ENCODE measurements at regions not wholly inside any gene's neighbourhood (a gene's known extent, or its start where the extent isn't known, plus 50 kb on each side); places are given as distances from the start of the nearest gene placed in this dataset.
A peak's percentile ranks its signal among the peaks of the same experiment; 100 is the strongest.

- no peaks in the 10 kb centered on the region for H3K36me3 ChIP-seq
- peaks cover 0 to 23% (median 7%) of the 10 kb centered on the region in 11 donors for H3K9me3 ChIP-seq
- H3K27me3 ChIP-seq, result peaks cover 0 to 11% (median 0%) of the 10 kb centered on the region in 7 donors
- H3K27ac ChIP-seq, result no peak overlapping the region
- no peak for TF ChIP-seq CTCF (IDR thresholded peaks at IDR 0.05)
- intact Hi-C loops (cut with DNase I), result no loop called here
- WGBS, 2 donors, result 66 to 69% methylated on average over 3 of the region's 3 CpGs
- ATAC-seq (no peak), DNase-seq (no peak)
- H3K4me3 ChIP-seq, result no peak overlapping the region
- H3K4me1 ChIP-seq, result no peaks in the 10 kb centered on the region
Observed at GRCh38 chr7:104264285-104264684, 56.5 kb upstream of the ORC5 start.

- DNase-seq (no peak), ATAC-seq (no peak)
- no peaks in the 10 kb centered on the region for H3K36me3 ChIP-seq
- H3K4me1 ChIP-seq, result no peaks in the 10 kb centered on the region
- no peak overlapping the region for H3K27ac ChIP-seq
- intact Hi-C loops (cut with DNase I), result no loop called here
- peak in 7 of 9 donors; percentile 27 to 56 (median 39) for TF ChIP-seq CTCF (IDR thresholded peaks at IDR 0.05)
- peaks cover 0 to 21% (median 7%) of the 10 kb centered on the region in 11 donors for H3K9me3 ChIP-seq
- WGBS, 2 donors, result 54 to 59% methylated on average over 3 of the region's 3 CpGs
- peaks cover 0 to 14% (median 0%) of the 10 kb centered on the region in 7 donors for H3K27me3 ChIP-seq
- no peak overlapping the region for H3K4me3 ChIP-seq
Observed at GRCh38 chr7:104267701-104268368, 60.0 kb upstream of the ORC5 start.

GRCh38 chr7:104271948-104272347 lies 56.5 kb upstream of the LHFPL3 start:
- no peak overlapping the region for H3K4me3 ChIP-seq
- 56 to 59% methylated on average over 2 of the region's 2 CpGs for WGBS, 2 donors
- H3K27ac ChIP-seq, result no peak overlapping the region
- ATAC-seq (no peak), DNase-seq (no peak)
- no peak for TF ChIP-seq CTCF (IDR thresholded peaks at IDR 0.05)
- intact Hi-C loops (cut with DNase I), result loop anchor here in 4 of 10 donors (2.0 to 10.0 kb wide), 4 partner anchors 263 to 645 kb away; no protein-coding TSS in a partner anchor
- H3K27me3 ChIP-seq, result peaks cover 0 to 11% (median 0%) of the 10 kb centered on the region in 7 donors
- H3K9me3 ChIP-seq, result peaks cover 0 to 13% (median 0%) of the 10 kb centered on the region in 11 donors
- no peaks in the 10 kb centered on the region for H3K4me1 ChIP-seq
- no peaks in the 10 kb centered on the region for H3K36me3 ChIP-seq

- intact Hi-C loops (cut with DNase I), result loop anchor here in 4 of 10 donors (2.0 to 10.0 kb wide), 4 partner anchors 262 to 644 kb away; no protein-coding TSS in a partner anchor
- 87 to 90% methylated on average over 5 of the region's 5 CpGs for WGBS, 2 donors
- peak in 8 of 9 donors; percentile 11 to 65 (median 43) for TF ChIP-seq CTCF (IDR thresholded peaks at IDR 0.05)
- Histone ChIP-seq H3K36me3 (no peaks in the 10 kb centered on the region), H3K27me3 (peaks cover 0 to 8% (median 0%) of the 10 kb centered on the region in 7 donors), H3K9me3 (peaks cover 0 to 13% (median 0%) of the 10 kb centered on the region in 11 donors), H3K27ac (no peak overlapping the region), H3K4me1 (no peaks in the 10 kb centered on the region), H3K4me3 (no peak overlapping the region)
- ATAC-seq (no peak), DNase-seq (no peak)
Observed at GRCh38 chr7:104272767-104273384, 55.5 kb upstream of the LHFPL3 start.
